CD1c-positive myeloid dendritic cell (primary cell): ENCODE measurements at regions not wholly inside any gene's neighbourhood (a gene's known extent, or its start where the extent isn't known, plus 50 kb on each side); places are given as distances from the start of the nearest gene placed in this dataset.

ENCODE experiments used
- DNase-seq: peaks from one replicate; pipeline ENCODE4 v3.0.0-alpha.2; 2016; ENCODE audit errors: extremely low spot score

- no peak for DNase-seq
These were observed 82.9 kb upstream of the CCDC85A start for GRCh38 chr2:56100791-56101312.

DNA sequence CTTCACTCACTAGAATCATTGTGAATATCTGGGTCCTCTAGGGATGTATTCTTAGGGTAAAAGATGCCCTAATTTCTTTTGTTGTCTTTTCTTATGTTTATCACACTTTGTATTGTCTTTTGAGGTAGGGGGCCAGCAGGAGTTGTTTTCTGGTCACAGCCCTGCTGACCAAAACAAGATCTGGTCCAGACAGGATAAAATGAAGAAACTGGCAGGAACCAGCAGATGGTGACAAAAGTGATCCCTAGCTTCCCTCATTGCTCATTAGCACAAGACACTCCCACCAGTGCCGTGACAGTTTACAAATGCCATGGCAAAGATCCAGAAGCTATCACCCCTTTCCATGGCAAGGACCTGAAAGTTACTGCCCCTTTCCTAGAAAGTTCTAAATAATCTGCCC lies 81.7 kb upstream of the CCDC85A start:
- no peak for DNase-seq

DNA sequence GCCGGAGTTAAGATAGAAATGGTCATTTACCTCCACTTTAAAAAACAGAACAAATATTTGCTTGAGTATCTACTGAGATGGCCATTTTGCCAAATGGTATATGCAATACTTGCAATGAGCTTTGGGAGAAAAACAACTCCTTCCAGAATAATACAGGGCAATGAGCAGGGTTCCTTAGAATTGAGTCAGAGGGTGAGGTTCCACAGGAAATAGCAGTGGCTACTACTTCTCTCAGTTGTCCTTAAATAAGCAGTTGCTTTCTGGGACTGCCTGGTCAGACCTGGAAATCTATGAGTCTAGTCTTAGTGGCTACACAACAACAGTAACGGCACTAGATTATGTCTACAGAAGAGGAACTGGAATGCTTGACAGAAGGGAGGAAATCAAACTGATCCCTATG lies 80.9 kb upstream of the CCDC85A start:
- no peak for DNase-seq

DNA sequence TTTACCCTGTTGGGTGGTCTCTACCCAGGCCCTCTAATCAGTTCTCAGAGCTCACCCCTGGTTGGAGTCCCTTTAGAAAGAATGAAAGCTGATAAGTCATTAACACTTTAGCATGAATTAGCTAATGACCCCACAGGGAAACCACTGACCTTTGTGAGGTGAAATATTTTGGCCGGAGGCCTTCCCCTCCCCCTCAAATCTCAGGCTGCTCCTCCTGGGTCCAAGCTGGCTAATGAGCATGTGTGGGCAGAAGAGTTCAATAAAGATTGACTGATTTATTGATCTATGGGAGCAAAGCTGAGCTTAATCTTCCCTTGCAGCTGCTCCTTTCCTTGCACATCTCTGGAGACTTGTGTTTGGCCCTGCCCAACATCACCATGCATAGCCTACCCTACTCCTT lies 78.8 kb upstream of the CCDC85A start:
- DNase-seq = no peak

- DNase-seq = no peak
These were observed 76.1 kb upstream of the CCDC85A start for GRCh38 chr2:56107502-56108220.

- DNase-seq = no peak
These were observed 75.0 kb upstream of the CCDC85A start for GRCh38 chr2:56108806-56109205.

GRCh38 chr2:56109994-56110393 lies 73.8 kb upstream of the CCDC85A start:
- DNase-seq = no peak

- no peak for DNase-seq
These were observed 70.3 kb upstream of the CCDC85A start for GRCh38 chr2:56113382-56113975.

GRCh38 chr2:56117764-56118163 lies 66.0 kb upstream of the CCDC85A start:
- DNase-seq = no peak

DNA sequence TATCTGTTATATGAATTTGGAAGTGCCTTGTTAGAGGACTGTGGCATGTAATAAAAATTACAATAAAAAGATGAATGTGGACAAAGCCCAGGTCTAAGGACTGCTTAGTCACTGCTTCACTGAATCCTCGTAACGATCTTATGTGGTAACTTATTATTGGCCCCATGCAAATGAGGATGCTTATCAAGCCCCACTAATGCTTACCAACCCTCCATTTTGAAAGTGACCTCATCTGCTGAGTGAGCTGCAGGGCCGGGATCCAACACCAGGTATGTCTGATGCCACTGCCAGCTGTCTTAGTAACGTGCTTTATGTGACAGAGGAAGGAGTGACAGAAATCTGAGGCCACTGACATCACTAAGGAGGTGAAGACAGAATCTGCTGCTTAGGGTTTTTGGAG lies 65.3 kb upstream of the CCDC85A start:
- no peak for DNase-seq

DNA sequence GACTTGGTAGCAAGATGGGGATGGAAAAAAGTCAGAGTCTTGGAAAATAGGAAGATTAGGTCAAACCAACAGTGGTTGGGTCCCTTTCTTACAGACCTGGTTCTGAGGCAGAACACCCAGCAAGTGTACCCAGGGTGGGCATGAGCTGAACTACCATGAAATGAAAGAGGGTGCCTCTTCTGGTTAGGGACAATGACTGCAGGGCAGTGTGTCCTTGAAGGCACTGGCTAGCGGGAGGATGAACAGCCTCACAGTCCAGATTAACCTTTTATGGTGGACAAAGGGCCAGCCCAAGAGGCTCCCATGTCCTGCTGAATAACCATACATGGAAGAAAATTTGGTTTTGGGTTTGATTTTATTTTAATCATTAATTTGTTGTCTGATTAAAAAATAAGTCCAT lies 61.8 kb upstream of the CCDC85A start:
- no peak for DNase-seq

DNA sequence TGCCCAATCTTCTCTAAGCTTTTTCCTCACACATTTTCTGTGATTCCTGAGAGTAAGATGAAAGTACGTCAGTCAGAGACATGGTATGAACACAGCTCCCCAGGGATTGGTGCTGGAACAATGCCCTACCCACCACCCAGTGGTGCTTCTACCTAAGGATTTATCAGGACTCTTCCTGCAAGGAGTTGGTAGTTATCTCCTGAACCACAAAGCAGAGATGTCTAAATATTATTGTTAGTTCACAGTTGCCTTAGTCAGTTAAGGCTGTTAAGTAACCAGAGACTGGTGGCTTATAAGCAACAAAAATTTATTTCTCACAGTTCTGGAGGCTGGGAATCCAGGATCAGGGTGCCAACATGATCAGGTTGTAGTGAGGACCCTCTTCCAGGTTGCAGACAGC lies 60.3 kb upstream of the CCDC85A start:
- DNase-seq = no peak

GRCh38 chr2:56127010-56127409 lies 56.8 kb upstream of the CCDC85A start:
- no peak for DNase-seq

GRCh38 chr2:56127463-56128152 lies 56.2 kb upstream of the CCDC85A start:
- DNase-seq = no peak

GRCh38 chr2:56128235-56128634 lies 55.6 kb upstream of the CCDC85A start:
- DNase-seq = no peak

DNA sequence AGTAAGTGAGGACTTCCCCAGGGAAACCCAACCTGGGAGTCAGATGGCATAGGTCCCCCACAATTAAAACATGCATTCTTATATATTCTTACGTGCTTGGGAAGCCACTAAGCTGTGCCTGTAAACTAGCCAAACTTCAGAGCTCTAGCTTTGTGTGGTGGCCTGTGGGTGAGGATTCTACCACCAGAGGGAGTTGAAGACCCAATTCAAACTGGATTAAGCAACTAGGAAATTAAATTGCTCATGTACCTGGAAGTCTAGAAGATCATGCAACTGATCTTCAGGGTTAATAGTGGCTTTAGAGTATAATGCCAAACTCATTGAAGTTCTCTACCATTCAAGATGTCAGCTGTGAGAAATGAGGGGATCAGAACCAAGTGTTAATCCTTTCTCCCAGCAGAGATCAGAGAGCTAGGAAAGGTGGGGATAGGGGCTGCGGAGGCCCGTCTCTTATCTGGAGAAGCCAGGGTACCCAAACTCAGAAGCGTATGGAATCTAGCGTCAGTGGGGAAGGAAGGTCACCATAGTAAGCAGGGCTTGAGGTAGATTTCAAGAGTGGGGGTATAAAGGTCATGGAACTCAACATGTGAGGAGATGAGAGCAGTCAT lies 53.2 kb upstream of the CCDC85A start:
- no peak for DNase-seq

GRCh38 chr2:56132138-56132537 lies 51.7 kb upstream of the CCDC85A start:
- DNase-seq = peak; percentile 9

GRCh38 chr2:56133441-56133840 lies 50.3 kb upstream of the CCDC85A start:
- DNase-seq = no peak

DNA sequence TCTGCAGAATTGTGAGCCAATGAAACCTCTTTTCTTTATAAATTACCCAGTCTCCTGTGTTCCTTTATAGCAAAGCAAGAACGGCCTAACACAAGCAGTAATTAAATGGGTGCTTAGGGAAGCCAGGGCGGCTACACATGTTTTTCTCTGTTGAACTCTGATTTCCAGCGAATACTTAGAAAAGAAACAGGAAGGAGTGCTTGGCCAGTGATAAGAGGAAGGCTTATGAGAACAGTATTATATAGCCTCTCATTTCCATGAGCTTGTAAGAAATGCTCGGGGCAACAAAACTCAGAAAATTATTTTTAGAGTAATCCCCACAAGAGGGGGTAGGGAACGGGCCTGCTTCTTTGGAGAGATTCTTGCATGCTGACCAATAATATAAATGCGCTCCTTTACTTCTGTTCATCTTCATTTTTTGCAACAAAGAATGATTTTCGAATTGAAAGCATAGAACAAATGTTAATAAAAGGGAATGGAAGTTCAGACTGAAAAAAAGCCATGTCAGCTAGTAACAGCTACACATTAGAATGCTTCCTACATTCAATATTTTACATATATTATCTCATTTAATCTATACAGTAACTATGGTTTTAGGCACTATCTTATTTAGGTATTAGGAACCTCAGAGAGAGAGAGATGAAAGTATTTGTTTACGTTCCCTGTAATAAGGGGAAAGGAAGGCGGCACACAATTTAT lies 49.7 kb upstream of the CCDC85A start:
- no peak for DNase-seq
